Sigmoid colon (tissue), 4 donors: ENCODE measurements at regions not wholly inside any gene's neighbourhood (a gene's known extent, or its start where the extent isn't known, plus 50 kb on each side); places are given as distances from the start of the nearest gene placed in this dataset.

Experiments
- CTCF ChIP-seq, 4 experiments: fragments of 450-650 bp in 3 of 4; fragments of 200-600 bp in 1 of 4; IDR thresholded peaks; one replicate each; pipeline ENCODE4 v1.5.1; 2016 to 2019; ENCODE audit warnings: antibody characterized with exemption in 4 of 4, mild to moderate bottlenecking in 3 of 4, moderate library complexity in 2 of 4
- POLR2AphosphoS5 ChIP-seq, 4 donors: sonication (generic); formaldehyde crosslinking; IDR thresholded peaks; one replicate each; pipeline ENCODE4 v1.6.1; 2017; ENCODE audit warnings: antibody characterized with exemption in 4 of 4

GRCh38 chrX:114162068-114162735 is 421.7 kb upstream of the HTR2C start:
- TF ChIP-seq CTCF (IDR thresholded peaks at IDR 0.05) (no peak), POLR2AphosphoS5 (IDR thresholded peaks at IDR 0.05) (no peak)
